Colonic mucosa (tissue), 4 donors: ENCODE measurements at regions not wholly inside any gene's neighbourhood (a gene's known extent, or its start where the extent isn't known, plus 50 kb on each side); places are given as distances from the start of the nearest gene placed in this dataset.

Experiments used
- DNase-seq: peaks from one replicate; pipeline ENCODE4 v3.0.0-alpha.2; 2020
- H3K27ac ChIP-seq: fragments of 200-600 bp; one replicate; pipeline ENCODE4 v1.8.0; 2021
- H3K27me3 ChIP-seq: fragments of 200-600 bp; one replicate; pipeline ENCODE4 v1.8.0; 2021
- H3K36me3 ChIP-seq: fragments of 200-600 bp; one replicate; pipeline ENCODE4 v1.8.0; 2021
- H3K4me1 ChIP-seq: fragments of 200-600 bp; one replicate; pipeline ENCODE4 v1.8.0; 2021; ENCODE audit warnings: mild to moderate bottlenecking
- H3K4me3 ChIP-seq: fragments of 200-600 bp; one replicate; pipeline ENCODE4 v1.8.0; 2021
- H3K9ac ChIP-seq, 2 donors: one replicate each; pipeline ENCODE4 v1.7.0; 2013; ENCODE audit warnings: control low read depth in 2 of 2, low read depth in 2 of 2, low read length in 2 of 2
- H3K9me3 ChIP-seq: fragments of 200-600 bp; one replicate; pipeline ENCODE4 v1.8.0; 2021
- CTCF ChIP-seq: fragments of 200-600 bp; IDR thresholded peaks from one replicate; pipeline ENCODE4 v1.8.0; 2022; ENCODE audit warnings: antibody characterized with exemption, mild to moderate bottlenecking
- intact Hi-C: fragments of 100-400 bp; cut with DNase I; formaldehyde crosslinking; loops from one replicate; pipeline ENCODE4 v1.14.1; 2022
- donor health status: healthy.
- donor health status: DM: no; HTN: no; CAD: no.
- donor health status: DM: no; HTN: no; CAD: no.

GRCh38 chr11:28439403-28439802 is 331.2 kb downstream of the METTL15 start:
- DNase-seq: no peak
- intact Hi-C loops: no loop called here
- TF ChIP-seq CTCF: no peak
- no peaks in the 10 kb centered on the region for H3K27me3 ChIP-seq
- H3K4me1 ChIP-seq: no peaks in the 10 kb centered on the region
- no peaks in the 10 kb centered on the region for H3K9me3 ChIP-seq
- H3K27ac ChIP-seq: no peak overlapping the region
- H3K9ac ChIP-seq: no peak overlapping the region
- no peak overlapping the region for H3K4me3 ChIP-seq
- no peaks in the 10 kb centered on the region for H3K36me3 ChIP-seq

GRCh38 chr11:28420099-28420498 is 311.9 kb downstream of the METTL15 start:
- no peak for TF ChIP-seq CTCF
- no peak for DNase-seq
- Histone ChIP-seq H3K36me3 (no peaks in the 10 kb centered on the region), H3K9me3 (no peaks in the 10 kb centered on the region), H3K4me1 (no peaks in the 10 kb centered on the region), H3K27me3 (no peaks in the 10 kb centered on the region), H3K27ac (no peak overlapping the region), H3K9ac (no peak overlapping the region), H3K4me3 (no peak overlapping the region)
- intact Hi-C loops: no loop called here

DNA sequence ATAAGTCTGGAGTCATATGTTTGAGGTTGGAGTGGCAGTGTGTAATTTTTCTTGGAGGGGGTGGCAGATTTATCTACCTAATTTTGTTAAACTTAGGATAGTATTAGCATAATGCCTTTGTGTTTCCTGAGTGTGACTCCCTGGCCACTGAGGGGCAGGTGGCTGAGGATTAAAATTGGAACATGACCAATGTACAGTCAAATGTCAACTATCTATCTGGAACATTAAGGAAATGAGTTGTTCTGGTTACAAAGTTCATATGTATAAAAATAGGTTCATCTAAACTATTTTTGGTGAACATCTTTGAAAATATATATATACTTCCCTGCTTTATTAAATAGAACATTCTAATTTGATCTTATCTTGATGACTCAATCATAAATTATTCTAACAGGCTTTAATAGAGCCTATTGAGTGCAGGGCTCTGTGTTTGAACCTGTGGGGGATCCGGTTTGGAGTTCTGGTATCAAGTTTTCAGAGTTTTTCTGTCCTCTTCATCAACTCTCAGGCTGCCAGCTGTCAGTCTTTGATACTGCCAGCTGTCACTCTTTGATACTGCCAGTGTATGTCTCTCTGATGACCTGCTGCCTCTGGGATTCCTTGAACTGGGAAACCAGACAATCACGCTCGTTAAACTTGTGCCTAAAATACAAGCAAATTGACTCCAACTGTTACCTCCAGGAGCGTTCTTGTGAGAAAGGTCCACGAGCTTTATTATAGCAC is 309.6 kb downstream of the METTL15 start:
- Histone ChIP-seq H3K4me1 (no peaks in the 10 kb centered on the region), H3K9me3 (no peaks in the 10 kb centered on the region), H3K27ac (no peak overlapping the region), H3K4me3 (no peak overlapping the region), H3K9ac (no peak overlapping the region), H3K36me3 (no peaks in the 10 kb centered on the region), H3K27me3 (no peaks in the 10 kb centered on the region)
- no peak for DNase-seq
- no peak for TF ChIP-seq CTCF
- intact Hi-C loops: no loop called here

- no peak overlapping the region for H3K4me3 ChIP-seq
- no peak overlapping the region for H3K27ac ChIP-seq
- no peaks in the 10 kb centered on the region for H3K9me3 ChIP-seq
- TF ChIP-seq CTCF: no peak
- no peaks in the 10 kb centered on the region for H3K27me3 ChIP-seq
- no peaks in the 10 kb centered on the region for H3K4me1 ChIP-seq
- H3K9ac ChIP-seq: no peak overlapping the region
- intact Hi-C loops: no loop called here
- H3K36me3 ChIP-seq: no peaks in the 10 kb centered on the region
- no peak for DNase-seq
Measured at GRCh38 chr11:28412029-28412428, 303.8 kb downstream of the METTL15 start.

DNA sequence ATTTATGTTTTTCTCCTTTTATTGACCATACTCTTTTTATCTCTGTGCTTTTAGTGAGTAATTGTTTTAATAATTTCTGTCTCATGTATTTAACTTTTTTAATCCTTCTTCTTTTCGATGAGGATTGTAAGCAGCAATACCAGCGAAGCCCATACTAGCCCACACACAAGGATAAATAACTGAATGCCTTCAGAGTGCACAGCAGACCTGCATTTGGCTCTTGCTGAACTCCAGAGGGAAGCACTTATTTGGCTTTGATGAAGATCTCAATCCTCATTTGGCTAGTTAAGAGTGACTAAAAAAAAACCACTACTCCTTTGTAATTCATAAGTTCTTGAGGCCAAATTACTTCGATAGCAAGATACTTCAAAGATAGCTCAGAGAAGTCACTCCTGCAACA is 293.3 kb downstream of the METTL15 start:
- DNase-seq: no peak
- Histone ChIP-seq H3K27me3 (no peaks in the 10 kb centered on the region), H3K9ac (no peak overlapping the region), H3K4me3 (no peak overlapping the region), H3K9me3 (no peaks in the 10 kb centered on the region), H3K4me1 (no peaks in the 10 kb centered on the region), H3K27ac (no peak overlapping the region), H3K36me3 (no peaks in the 10 kb centered on the region)
- intact Hi-C loops: no loop called here
- TF ChIP-seq CTCF: no peak
